ENCODE measurements at regions not wholly inside any gene's neighbourhood (a gene's known extent, or its start where the extent isn't known, plus 50 kb on each side); places are given as distances from the start of the nearest gene placed in this dataset.

DNA sequence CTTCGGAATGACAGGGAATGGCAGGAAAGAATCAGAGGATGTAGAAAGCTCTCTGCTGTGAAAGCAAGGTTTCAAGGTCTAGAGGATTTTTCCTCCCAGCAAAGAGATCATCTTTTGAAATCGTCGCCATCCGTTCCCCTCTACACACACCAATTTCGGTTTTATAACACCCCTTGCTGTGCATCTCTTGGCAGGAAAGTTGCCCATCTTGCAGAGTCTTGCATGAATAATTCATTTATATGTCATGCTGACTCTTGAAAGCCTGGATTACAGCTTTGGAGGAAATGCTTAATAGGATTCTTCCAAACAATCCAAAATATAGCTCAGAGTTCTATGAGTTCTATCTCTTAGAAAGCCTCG, 262.7 kb downstream of the CHL1 start:
- DNase-seq, result no peak

DNA sequence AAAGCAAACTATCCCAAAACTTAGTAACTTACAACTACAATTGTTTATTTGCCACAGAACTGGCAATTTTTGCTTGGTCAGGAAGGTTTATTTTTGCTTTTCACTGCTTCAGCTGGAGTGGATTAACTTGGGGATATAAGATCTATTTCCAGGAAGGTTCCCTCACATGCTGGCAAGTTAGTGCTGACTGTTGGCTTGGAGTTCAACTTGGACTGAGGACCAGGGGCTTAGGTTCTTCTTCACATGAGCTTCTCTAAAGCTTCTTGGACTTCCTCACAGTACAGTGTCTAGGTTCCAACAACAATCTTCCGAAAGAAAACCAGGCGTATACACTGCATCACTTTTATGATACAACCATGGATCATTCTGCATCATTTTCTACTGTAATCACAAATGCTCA, 264.4 kb downstream of the CHL1 start:
- no peak for DNase-seq

DNA sequence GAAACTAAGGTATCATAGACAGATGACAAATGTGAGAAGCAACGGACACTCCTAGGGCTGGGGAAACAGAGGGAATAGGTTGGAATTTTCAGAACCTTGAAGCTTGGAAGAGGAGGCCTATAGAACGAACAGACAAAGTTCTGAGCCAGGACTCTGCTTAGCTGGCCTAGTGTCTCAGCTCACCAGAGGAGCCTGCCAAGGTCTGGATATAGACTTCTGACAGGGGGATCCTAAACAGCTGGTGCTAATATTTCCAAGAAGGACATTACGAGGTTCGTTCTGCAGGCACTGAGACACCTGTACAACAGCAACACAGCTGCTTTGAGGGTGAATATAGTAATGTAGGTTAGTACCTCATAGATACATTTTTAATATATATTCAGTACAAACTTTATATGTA, 266.3 kb downstream of the CHL1 start:
- no peak for DNase-seq

DNA sequence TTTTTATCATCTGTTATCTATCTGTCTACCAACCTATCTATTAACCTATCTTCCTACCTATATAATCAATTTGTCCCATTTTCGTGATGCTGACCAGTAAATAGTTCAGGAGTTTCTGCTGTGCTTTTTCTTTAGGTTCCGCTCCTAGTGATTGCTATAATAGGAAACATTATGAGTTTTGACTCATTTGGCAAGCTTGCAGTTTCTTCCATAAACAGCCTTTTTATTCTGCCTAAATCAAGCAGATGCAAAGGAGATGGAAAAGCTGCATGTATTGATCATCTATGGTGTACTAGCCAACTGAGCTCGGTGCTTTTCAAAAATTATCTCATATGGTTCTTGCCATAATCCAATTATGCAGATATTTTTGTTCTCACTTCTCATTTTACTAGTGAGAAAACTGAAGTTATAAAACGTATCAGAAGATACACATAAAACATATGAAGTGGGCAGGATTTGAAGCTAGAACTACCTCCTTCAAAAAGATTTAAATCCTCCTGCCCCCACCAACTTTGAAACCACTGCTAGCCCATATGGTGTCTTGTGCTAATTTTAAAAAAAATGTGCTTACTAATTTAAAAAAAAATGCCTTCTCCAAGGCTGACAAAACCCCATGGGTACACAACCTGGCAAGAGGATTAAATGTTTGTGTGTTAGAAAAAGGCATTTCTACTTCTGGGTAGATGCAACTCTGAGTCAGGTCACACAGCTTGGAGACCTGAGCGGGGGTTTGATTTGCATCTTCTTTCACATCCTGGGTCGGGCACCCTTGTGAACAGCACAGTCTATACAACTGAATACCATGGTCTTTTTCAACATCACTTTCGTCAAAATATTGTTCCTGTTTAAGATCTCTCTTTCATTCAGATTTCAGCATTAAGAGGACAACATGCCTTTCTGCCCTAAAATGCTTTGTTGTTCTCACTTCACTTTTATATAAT, 267.0 kb downstream of the CHL1 start:
- no peak for DNase-seq

DNA sequence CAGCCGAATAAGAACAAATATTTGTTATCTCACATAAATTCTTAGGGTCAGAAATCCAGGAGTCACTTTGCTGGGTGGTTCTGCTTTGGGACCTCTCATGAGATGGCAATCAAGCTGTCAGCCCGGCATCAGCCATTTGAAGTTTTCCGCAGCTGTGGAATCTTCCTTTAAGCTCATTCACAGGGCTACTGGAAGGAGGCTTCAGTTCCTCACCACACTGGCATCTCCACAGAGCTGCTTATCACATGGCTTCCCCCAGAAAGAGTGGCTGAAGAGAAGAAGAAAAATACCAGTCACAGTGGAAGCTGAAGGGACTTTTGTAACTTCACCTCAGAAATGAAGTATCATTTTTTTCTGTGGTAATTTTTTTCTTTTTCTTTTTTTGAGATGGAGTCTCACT, 267.7 kb downstream of the CHL1 start:
- no peak for DNase-seq

DNA sequence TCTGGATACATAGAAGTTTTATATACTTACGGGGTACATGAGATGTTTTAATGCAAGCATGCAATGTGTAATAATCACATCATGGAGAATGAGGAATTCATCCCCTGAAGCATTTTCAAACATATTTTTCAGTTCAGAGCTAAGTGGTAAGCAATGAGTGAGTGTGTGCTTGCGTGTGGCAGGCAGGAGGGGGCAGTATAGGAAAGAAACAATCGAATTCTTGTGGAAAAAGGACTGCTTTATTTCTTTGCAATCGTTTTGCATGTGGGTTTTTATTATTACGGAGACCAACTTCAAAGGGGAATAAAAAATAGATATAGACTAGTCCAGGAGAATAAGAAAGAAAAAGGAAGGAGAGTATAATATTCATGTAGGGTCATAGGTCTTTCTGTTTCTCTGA, 271.6 kb downstream of the CHL1 start:
- no peak for DNase-seq

DNA sequence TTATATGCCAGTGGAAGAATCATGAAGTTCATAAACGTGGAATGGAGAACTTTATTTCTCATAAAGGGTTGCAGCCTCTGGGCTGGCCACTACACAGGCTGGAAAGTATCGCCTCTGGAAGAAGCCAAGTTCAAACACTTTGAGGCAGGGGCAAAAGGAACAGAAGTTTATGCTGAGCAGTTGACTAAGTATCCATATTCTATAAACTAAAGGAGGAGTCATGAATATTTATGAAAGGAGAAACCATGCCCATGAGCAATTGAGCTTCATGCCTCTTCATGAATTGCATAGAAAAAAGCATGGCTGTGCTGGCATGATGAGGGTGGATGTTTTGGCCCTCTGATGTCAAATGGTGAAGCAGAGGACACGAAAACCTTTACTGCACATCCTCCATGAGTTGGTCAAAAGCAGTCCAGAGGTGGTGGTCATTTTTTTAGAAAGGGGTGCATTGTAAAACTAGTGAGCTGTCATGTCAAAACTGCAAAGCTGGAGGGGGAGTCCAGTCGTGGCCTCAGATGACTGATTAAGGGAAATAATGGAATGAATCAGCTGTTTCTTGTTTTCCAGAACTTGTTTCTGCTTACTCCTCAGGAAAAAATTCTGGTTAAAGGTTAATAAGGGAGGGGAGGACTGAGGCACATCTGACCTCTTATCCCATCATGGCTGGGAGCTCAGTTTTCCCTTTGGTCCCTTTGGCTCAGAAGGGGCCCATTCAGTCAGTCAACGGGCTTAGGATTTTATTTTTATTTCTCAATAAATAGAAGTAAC, 276.7 kb downstream of the CHL1 start:
- DNase-seq, result no peak

DNA sequence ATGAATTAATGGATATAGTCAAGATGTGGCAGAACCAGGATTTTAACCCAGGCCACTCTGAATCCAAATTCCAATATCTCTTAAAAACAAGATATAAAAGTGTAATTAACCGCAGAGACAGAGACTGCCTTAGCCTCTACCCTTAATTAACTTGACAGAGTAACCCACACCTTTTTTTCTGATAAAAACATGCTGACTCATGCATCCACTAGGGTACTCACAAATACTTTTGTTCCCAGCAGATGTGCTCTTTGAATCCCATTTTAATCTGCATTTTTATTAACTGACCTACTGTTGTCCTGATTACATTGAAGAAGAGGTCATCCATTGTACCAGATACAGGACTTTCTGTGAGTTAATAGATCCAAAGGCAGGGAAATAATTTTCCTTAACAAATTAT, 278.3 kb downstream of the CHL1 start:
- DNase-seq, result no peak

DNA sequence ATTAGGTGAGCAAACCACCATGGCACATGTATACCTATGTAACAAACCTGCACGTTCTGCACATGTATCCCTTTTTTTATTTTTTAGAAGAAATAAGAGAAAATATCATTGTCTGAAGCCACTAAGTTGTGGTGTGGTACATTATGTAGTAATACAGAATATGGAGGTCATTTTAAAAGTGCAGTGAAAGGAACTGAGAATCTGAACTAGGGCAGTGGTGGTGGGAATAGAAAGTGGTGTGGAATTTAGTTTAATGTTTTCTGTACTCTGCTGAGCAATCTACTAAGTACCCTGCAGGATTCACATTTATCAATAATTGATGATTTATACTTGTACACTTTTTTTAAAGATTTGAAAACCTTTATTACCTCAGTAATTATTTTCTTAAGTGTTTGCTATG, 283.5 kb downstream of the CHL1 start:
- no peak for DNase-seq

DNA sequence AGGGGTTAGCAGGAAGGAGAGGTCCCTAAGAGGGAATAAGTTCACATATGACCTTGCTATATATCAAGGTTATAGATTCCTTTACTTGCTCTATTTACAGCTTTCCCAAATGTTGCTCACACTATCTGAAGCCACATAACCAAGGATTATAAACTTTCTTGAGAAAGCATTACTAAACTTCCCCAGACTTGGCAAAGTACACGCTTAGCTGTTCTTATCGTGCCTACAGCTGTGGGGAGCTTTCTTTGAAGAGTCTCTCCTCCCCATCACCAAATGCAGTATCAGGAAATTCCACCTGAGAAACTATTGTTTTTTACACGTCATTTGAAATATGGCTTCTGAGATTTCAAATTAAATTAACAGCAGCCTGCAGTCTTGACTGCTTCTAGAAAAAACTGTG, 284.5 kb downstream of the CHL1 start:
- DNase-seq, result no peak

DNA sequence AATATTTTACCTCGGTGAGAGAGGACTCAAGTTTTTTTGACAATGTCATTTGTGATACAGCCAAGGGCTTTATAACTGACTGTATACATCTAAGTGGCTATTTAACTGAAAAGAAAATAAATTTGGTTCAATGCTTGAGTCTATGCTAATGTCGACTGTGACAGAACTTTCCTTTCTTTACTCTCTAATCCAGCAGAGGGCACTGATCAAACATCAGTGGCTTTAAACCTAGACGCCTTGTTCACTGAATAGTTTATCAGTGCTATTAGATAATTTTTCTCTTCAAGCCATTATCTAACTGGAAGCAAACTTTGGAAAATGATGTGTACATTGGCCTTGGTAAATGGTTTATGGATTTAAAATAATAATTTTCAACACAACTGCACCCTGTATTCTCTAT, 285.1 kb downstream of the CHL1 start:
- no peak for DNase-seq

DNA sequence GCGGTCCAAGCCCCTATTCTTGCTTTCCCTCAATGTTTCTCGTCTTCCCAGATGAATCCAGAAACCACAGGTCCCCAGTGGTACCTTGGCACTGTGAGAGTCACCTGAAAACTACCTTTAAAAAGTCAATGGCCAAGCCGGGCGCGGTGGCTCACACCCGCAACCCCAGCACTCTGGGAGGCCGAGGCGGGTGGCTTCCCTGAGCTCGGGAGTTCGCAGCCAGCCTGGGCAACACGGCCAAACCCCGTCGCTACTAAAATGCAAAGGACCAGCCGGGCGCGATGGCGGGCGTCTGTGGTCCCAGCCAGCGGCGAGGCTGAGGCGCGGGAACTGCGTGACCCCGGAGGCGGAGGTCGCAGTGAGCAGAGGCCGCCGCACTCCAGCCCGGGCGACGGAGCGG, 285.9 kb downstream of the CHL1 start:
- DNase-seq, result no peak

DNA sequence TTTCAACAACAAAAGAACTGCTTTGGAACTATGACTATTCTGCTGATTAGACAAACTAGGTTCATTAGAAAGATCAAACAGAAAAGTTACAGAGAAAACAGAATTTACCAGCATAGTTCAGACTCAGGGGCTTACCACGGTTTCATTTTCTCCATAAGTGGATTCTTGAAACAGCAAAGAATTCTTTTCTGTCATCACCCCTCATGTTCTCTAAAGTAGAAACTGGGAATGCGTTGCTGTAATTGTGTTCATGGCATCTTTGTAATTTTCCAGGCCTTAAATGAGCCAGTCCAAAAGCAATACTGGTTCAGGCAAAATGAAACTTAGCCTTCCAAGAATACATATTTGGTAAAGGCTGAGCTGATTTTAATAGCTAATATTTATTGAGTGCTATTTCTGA, 287.8 kb downstream of the CHL1 start:
- no peak for DNase-seq

DNA sequence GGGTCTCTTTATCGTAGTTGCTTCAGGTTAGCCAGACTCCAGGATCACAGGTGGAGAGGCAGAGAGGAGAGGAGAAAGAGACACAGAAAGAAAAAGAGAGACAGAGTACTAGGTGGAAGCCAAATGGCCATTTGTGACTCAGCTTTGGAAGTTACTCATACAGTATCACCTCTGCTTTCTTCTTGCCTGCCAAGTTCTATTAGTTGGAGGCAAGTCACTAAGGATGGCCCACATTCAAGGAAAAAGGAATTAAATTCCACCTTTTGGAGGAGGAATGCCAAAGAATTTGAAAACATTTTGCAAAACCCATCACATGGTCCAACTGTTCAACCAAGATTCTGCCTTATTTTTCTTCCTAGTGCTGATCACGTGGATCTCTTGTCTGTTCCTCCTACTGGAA, 291.1 kb downstream of the CHL1 start:
- no peak for DNase-seq

DNA sequence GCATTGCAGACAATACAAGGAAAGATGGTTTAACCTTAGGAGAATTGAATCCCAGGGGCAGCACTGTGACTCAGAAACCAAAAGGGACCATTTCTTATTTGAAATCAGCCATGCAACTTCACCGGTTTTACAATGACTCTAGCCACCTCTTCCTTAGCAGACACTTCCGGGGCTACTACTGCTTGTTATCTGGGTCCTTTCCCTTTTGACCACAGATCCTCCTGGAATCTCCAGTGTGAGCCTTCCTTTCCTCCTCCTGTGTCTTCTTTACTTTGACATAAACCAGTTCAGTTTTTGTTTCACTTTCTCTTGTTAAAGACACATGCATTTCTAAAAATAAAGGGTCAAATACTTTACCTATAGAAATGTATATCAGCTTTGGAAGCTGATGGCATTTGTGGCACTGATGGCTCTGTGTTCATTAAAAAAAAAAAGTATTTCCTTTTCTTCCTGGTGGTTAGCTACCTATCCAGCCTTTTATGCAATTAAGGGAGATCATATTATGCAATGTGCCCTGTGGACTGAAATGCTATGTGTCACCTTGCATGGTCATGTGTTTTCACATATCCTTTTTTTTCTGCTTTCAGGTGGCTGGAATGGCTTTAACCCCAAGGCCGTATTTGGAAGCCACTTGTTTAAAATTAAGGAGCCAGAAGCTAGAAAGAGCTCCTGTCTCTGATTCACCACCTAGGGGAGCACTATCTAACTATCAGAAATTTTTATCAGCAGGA, 296.2 kb downstream of the CHL1 start:
- no peak for DNase-seq

DNA sequence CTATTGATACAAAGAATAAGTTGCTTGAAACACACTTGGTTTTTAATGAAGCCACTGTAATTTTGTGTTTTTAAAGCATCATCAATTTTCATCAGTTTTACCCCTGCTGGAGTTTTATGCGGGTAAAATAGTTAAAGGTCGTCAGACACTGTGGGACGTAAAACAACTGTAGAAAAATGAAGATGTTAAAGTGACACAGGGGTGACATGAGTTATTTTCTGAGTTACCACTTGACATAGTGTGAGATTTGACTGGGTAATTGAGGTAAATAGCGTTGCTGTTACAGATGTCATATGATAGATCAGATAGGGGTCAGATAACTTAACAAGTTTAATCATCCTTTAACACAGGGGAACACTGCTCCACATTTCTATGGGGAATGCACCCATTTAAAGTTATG, 297.6 kb downstream of the CHL1 start:
- no peak for DNase-seq

DNA sequence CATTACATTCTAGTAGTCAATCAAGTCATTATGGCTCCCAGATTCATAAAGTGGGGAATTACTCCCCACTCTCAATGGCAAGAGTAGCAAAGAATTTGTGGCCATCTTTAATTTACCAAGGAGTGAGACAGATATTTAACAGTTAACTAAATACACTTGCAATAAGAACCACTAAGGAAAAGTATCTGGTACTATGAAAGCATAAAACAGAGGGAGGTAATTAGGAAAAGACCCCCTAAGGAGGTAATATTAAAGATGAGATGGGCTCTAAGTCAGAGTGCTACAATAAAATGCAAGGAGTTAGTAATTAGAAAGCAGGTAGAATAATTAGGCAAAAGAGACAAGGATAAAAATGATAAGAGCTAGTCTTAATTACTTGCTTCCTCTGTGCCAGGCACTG, 301.9 kb downstream of the CHL1 start:
- DNase-seq, result no peak

DNA sequence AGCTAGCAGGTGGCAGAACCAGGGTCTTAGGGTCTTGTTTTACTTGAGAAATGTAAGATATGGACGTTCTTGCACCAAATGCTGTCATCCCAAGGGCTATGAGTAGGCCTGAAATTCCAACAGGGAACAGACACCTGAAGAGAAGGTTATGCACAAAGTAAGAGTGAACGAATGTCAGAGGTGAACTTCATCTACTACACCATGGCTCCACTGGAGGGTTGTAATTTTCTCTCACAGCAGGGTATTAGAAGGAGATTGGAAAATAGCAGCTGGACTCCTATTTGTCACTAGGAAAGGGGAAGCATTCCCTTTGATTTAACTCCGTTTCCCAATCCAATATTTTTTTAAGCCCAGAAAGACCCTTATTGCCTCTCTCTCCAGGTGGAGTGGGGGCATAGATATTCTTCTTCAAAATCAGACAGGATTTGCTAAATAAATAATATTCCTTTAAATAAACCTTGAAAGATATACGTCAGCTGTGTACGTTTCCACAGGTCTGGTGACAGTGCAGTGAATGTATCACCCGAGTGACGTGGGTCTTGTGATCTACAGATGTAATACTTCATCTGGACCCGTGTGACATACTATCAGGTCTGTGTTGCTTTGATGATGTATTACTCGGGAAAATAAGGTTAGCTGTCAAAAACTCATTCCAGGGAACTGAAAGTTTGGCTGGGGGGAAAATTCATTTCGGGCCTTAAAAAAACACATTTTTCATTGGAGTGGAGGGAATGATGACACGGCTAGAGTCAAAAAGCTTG, 302.6 kb downstream of the CHL1 start:
- no peak for DNase-seq

DNA sequence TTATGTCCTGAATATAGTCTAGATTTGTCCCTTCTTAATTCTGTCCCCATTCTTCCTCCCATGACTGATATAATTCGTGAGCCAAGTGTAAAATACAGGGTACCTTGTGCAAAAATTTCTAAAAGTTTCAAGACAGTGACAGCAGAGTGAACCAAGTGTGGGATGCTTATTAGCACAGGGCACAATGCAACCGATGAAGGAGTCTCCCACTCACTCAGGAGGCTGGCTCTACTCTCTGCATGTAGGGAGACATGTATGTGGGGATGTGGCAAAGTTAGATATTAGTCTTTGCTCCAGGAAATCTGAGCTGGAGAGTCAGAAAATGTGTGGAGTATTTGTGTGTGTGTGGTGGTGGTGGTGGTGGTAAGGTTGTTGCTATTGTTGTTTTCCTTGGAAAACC, 305.9 kb downstream of the CHL1 start:
- DNase-seq, result no peak

DNA sequence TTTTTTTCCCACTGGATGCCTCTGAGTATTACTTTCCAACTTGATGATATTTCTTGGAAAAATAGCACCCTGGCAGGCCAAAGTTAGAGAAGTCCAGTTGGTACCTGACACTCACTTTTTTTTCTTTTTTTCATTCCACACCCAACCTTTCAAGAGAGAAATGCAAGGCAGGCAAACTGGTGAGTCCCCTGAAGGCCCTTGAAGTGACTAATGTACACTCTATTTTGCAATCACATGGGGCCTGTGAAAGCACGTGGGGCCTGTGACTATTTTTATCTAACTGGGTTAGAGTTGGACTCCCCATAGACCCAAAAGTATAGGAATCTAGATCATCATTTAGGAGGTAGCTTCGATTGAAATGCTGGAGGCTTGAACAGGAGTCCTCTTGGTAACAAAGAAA, 316.7 kb downstream of the CHL1 start:
- DNase-seq, result no peak

DNA sequence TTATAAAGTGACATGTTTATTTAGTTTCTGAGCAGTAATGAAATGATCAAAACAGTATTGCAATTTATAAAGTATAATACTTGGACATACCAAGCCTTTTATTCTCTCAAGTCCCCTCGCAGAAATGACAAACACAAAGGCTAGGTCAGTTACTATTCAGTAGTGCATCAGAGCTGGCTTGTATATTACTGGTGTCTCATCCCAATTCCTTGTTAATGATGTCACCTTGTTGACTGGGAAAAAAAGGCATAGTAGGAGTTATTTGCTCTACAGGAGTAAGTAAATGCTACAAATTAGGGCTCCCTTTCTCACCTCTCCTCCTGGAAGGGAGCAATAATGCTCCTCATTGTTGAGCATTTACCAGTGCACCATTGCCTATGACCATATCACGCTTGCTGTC, 317.6 kb downstream of the CHL1 start:
- no peak for DNase-seq

DNA sequence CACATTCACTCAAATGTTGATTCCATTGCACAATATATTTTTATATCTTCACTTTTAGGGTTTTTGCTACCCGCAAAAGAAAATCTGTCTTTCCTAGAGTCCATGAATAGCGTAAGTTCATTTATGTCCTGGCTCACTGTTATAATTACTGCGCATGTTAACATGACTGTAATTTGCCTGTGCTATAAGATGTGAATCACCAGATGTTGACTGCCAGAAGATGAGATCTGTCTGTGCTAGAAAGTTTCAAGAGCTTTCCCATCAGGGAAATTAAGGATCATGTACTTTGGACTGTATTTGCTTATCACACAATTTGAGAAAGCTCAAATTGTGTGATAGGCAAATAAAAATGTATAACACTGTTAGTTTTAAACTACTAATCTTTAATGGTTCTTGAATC, 322.5 kb downstream of the CHL1 start:
- no peak for DNase-seq

DNA sequence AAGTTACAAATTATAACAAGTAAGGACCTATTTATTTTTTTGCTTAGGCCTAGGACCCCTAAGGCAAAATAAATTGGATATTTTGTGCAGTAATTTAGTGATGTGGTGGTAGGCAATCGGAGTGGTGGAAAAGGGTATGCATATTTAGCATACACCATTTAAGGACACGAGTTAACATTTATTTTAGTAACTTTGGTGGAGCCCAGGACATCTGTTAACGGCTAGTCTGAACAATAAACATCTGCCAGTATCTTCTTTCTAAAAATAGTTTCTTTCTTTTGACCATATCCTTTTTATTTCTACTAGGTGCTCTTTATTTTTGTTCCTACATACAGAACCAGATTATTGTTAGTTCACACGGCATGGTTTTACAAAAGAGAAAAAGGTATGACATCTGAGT, 326.3 kb downstream of the CHL1 start:
- DNase-seq, result no peak

Data from NCI-H510A (cell line).